ENCODE measurements at regions not wholly inside any gene's neighbourhood (a gene's known extent, or its start where the extent isn't known, plus 50 kb on each side); places are given as distances from the start of the nearest gene placed in this dataset.
"Not testable (repeated sequence)": the region's sequence is repeated elsewhere in the genome, so short reads cannot be mapped to it uniquely, and the experiment has no call there.

DNA sequence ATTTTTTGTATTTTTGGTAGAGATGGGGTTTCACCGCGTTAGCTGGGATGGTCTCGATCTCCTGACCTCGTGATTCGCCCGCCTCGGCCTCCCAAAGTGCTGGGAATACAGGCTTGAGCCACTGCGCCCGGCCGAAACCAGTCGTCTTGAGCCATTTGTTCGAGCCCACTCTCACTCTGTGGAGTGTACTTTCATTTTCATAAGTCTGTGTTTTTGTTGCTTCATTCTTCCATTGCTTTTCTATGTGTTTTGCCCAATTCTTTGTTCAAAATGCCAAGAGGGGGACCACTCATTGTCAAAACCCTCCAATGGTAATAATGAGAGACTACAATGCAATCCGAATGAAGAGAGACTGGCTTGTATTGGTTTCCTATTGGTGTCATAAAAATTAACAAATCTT lies 1545.5 kb upstream of the DDX18 start:
- Mint-ChIP-seq H3K27ac (no peak overlapping the region), H3K27me3 (no peaks in the 10 kb centered on the region), H3K36me3 (ENCODE audit: insufficient read depth) (no peaks in the 10 kb centered on the region), H3K4me3 (no peak overlapping the region), H3K9me3 (peaks cover 0 to 8% of the 10 kb centered on the region in 2 donors), H3K4me1 (ENCODE audit: low read depth in 2 of 2) (no peaks in the 10 kb centered on the region)
- ATAC-seq (replicated peaks) (no peak), DNase-seq (no peak)

DNA sequence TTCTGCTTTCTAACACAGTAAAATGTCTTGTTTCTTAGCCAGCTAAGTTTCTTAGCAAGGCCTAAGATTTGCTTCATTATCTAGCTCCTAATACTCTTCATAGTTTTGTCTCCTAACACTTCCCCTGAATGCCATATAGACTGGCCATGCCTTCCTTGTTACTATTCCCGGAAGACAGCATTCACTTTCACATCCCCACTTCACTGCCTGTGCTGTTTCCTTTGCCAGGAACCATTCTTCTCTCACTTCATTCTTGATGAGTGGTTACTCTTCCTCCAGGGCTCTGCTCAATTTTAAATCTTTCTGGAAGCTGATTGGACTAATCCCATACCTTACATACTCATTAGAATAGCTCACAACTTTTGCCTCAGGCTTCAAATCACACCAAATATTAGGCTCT lies 1510.2 kb upstream of the DDX18 start:
- H3K27ac Mint-ChIP-seq: no peak overlapping the region
- no peak for ATAC-seq (replicated peaks)
- peaks cover 0 to 7% of the 10 kb centered on the region in 2 donors for H3K9me3 Mint-ChIP-seq
- no peaks in the 10 kb centered on the region for H3K4me1 Mint-ChIP-seq (ENCODE audit: low read depth in 2 of 2)
- H3K36me3 Mint-ChIP-seq (ENCODE audit: insufficient read depth): peaks cover 5% of the 10 kb centered on the region
- no peaks in the 10 kb centered on the region for H3K27me3 Mint-ChIP-seq
- H3K4me3 Mint-ChIP-seq: no peak overlapping the region
- DNase-seq: no peak

GRCh38 chr2:116317111-116317510 lies 1497.4 kb upstream of the DDX18 start:
- ATAC-seq (replicated peaks) (no peak), DNase-seq (no peak)
- Mint-ChIP-seq H3K27ac (no peak overlapping the region), H3K4me1 (ENCODE audit: low read depth in 2 of 2) (no peaks in the 10 kb centered on the region), H3K9me3 (peaks cover 10 to 18% of the 10 kb centered on the region in 2 donors), H3K36me3 (ENCODE audit: insufficient read depth) (no peaks in the 10 kb centered on the region), H3K27me3 (no peaks in the 10 kb centered on the region), H3K4me3 (no peak overlapping the region)

GRCh38 chr2:116318551-116318950 lies 1495.9 kb upstream of the DDX18 start:
- H3K36me3 Mint-ChIP-seq (ENCODE audit: insufficient read depth); H3K27me3 Mint-ChIP-seq; H3K4me1 Mint-ChIP-seq (ENCODE audit: low read depth in 2 of 2); H3K4me3 Mint-ChIP-seq; H3K27ac Mint-ChIP-seq; ATAC-seq (replicated peaks); DNase-seq: not testable (repeated sequence)
- H3K9me3 Mint-ChIP-seq: peaks cover 10 to 17% of the 10 kb centered on the region in 2 donors

GRCh38 chr2:116319001-116319400 lies 1495.5 kb upstream of the DDX18 start:
- H3K9me3 Mint-ChIP-seq: peaks cover 8 to 15% of the 10 kb centered on the region in 2 donors
- ATAC-seq (replicated peaks): no peak
- no peak overlapping the region for H3K4me3 Mint-ChIP-seq
- no peak for DNase-seq
- H3K36me3 Mint-ChIP-seq (ENCODE audit: insufficient read depth): no peaks in the 10 kb centered on the region
- no peaks in the 10 kb centered on the region for H3K4me1 Mint-ChIP-seq (ENCODE audit: low read depth in 2 of 2)
- H3K27ac Mint-ChIP-seq: no peak overlapping the region
- H3K27me3 Mint-ChIP-seq: no peaks in the 10 kb centered on the region

DNA sequence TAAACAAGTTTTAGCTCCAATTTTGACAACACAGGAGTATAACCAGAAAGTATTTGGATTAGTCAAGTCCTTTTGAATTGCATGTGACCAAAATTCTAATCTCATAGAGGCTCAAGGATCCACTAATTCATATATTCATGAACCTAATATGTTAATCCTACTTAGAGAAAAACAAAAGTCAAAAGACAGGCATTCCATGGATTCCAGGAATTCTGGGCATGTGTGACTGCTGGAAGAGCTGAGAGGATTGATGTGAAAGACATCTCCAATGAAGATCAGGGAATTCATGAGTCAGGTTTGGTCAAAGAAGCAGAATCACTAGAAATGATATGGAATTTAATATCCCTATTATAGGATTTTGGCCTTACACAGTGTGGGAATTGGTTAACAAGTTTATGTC lies 1494.6 kb upstream of the DDX18 start:
- H3K4me1 Mint-ChIP-seq (ENCODE audit: low read depth in 2 of 2): no peaks in the 10 kb centered on the region
- no peaks in the 10 kb centered on the region for H3K27me3 Mint-ChIP-seq
- no peak overlapping the region for H3K27ac Mint-ChIP-seq
- H3K36me3 Mint-ChIP-seq (ENCODE audit: insufficient read depth): no peaks in the 10 kb centered on the region
- DNase-seq (no peak), ATAC-seq (replicated peaks) (no peak)
- H3K4me3 Mint-ChIP-seq: no peak overlapping the region
- peaks cover 8 to 16% of the 10 kb centered on the region in 2 donors for H3K9me3 Mint-ChIP-seq

DNA sequence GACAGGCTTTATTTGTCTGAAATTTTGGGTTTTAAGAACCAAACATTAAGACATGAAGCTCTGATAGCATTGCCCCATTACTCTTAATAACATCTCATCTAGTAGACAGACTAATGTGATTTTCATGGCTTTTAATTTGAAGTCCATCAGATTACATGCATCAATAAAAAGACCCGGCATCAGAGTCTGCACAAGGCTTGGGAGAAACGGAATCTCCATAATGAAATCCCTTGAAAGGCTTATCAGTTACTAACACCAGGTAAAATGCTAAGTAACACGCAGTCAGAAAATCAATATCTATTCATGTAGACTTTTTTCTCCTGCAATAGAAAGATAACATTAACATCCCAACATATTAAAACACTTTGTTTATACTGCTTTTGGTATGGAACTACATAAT lies 1485.2 kb upstream of the DDX18 start:
- DNase-seq: no peak
- no peak overlapping the region for H3K4me3 Mint-ChIP-seq
- no peaks in the 10 kb centered on the region for H3K4me1 Mint-ChIP-seq (ENCODE audit: low read depth in 2 of 2)
- H3K9me3 Mint-ChIP-seq: peaks cover 8 to 20% of the 10 kb centered on the region in 2 donors
- ATAC-seq (replicated peaks): no peak
- no peaks in the 10 kb centered on the region for H3K36me3 Mint-ChIP-seq (ENCODE audit: insufficient read depth)
- no peak overlapping the region for H3K27ac Mint-ChIP-seq
- H3K27me3 Mint-ChIP-seq: no peaks in the 10 kb centered on the region

- Mint-ChIP-seq H3K27ac (no peak overlapping the region), H3K9me3 (peaks cover 7 to 17% of the 10 kb centered on the region in 2 donors), H3K4me1 (ENCODE audit: low read depth in 2 of 2) (no peaks in the 10 kb centered on the region), H3K36me3 (ENCODE audit: insufficient read depth) (no peaks in the 10 kb centered on the region), H3K4me3 (no peak overlapping the region), H3K27me3 (no peaks in the 10 kb centered on the region)
- DNase-seq (no peak), ATAC-seq (replicated peaks) (no peak)
Measured at GRCh38 chr2:116340690-116341089, 1473.8 kb upstream of the DDX18 start.

DNA sequence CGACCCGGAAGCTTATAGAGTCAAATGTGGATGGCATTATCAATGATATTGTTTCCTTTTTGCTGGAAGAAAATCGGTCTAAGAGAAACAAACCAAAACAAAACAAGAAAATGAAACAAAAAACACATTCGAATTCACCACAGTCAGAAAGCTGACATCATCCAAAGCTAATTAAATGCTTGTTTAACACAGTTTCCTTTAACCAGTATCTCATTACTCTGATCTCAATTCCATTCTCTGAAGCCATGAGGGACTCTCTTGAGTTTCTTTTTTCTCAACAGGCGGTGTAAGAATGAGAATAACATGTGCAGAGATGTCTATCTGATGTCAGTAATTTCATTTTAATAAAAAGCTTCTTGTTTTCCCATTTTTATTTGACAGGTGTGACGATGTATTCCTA lies 1448.3 kb upstream of the DDX18 start:
- DNase-seq (no peak), ATAC-seq (replicated peaks) (no peak)
- Mint-ChIP-seq H3K27me3 (no peaks in the 10 kb centered on the region), H3K27ac (no peak overlapping the region), H3K36me3 (ENCODE audit: insufficient read depth) (no peaks in the 10 kb centered on the region), H3K9me3 (peaks cover 6 to 17% of the 10 kb centered on the region in 2 donors), H3K4me3 (no peak overlapping the region), H3K4me1 (ENCODE audit: low read depth in 2 of 2) (no peaks in the 10 kb centered on the region)

GRCh38 chr2:116378786-116379185 lies 1435.7 kb upstream of the DDX18 start:
- ATAC-seq (replicated peaks): no peak
- H3K36me3 Mint-ChIP-seq (ENCODE audit: insufficient read depth): no peaks in the 10 kb centered on the region
- peaks cover 6 to 15% of the 10 kb centered on the region in 2 donors for H3K9me3 Mint-ChIP-seq
- H3K4me1 Mint-ChIP-seq (ENCODE audit: low read depth in 2 of 2): no peaks in the 10 kb centered on the region
- H3K4me3 Mint-ChIP-seq: no peak overlapping the region
- H3K27me3 Mint-ChIP-seq: no peaks in the 10 kb centered on the region
- H3K27ac Mint-ChIP-seq: no peak overlapping the region
- DNase-seq: no peak

GRCh38 chr2:116411211-116411610 lies 1403.3 kb upstream of the DDX18 start:
- no peak for DNase-seq
- no peak overlapping the region for H3K27ac Mint-ChIP-seq
- no peak for ATAC-seq (replicated peaks)
- H3K4me3 Mint-ChIP-seq: no peak overlapping the region
- no peaks in the 10 kb centered on the region for H3K27me3 Mint-ChIP-seq
- no peaks in the 10 kb centered on the region for H3K36me3 Mint-ChIP-seq (ENCODE audit: insufficient read depth)
- peaks cover 20 to 56% of the 10 kb centered on the region in 2 donors for H3K9me3 Mint-ChIP-seq
- no peaks in the 10 kb centered on the region for H3K4me1 Mint-ChIP-seq (ENCODE audit: low read depth in 2 of 2)

GRCh38 chr2:116413659-116414058 lies 1400.8 kb upstream of the DDX18 start:
- Mint-ChIP-seq H3K36me3 (ENCODE audit: insufficient read depth) (no peaks in the 10 kb centered on the region), H3K27ac (no peak overlapping the region), H3K4me3 (no peak overlapping the region), H3K27me3 (no peaks in the 10 kb centered on the region), H3K9me3 (peaks cover 12 to 48% of the 10 kb centered on the region in 2 donors), H3K4me1 (ENCODE audit: low read depth in 2 of 2) (no peaks in the 10 kb centered on the region)
- ATAC-seq (replicated peaks) (no peak), DNase-seq (no peak)

GRCh38 chr2:116416731-116417377 lies 1397.6 kb upstream of the DDX18 start:
- H3K27ac Mint-ChIP-seq: no peak overlapping the region
- ATAC-seq (replicated peaks) (no peak), DNase-seq (no peak)
- H3K4me3 Mint-ChIP-seq: no peak overlapping the region
- H3K27me3 Mint-ChIP-seq: no peaks in the 10 kb centered on the region
- H3K9me3 Mint-ChIP-seq: peaks cover 18 to 48% of the 10 kb centered on the region in 2 donors
- H3K36me3 Mint-ChIP-seq (ENCODE audit: insufficient read depth): no peaks in the 10 kb centered on the region
- H3K4me1 Mint-ChIP-seq (ENCODE audit: low read depth in 2 of 2): no peaks in the 10 kb centered on the region

DNA sequence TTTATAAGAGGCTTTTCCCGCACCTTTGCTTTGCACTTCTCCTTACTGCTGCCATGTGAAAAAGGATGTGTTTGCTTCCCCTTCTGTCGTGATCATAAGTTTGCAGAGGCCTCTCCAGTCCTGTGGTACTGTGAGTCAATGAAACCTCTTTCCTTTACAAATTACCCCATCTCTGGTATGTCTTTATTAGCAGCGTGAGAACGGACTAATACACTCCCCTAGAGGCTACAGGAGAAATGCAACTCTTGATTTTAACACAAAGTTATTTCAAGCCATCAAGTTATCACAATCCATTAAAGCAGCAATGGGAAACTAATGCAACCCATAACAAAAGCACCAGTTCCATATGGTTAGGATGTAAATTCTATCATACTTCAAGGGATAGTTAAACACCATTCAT lies 1378.8 kb upstream of the DDX18 start:
- H3K9me3 Mint-ChIP-seq: peaks cover 11 to 24% of the 10 kb centered on the region in 2 donors
- no peaks in the 10 kb centered on the region for H3K27me3 Mint-ChIP-seq
- no peak for ATAC-seq (replicated peaks)
- no peaks in the 10 kb centered on the region for H3K36me3 Mint-ChIP-seq (ENCODE audit: insufficient read depth)
- DNase-seq: no peak
- no peak overlapping the region for H3K27ac Mint-ChIP-seq
- no peaks in the 10 kb centered on the region for H3K4me1 Mint-ChIP-seq (ENCODE audit: low read depth in 2 of 2)
- H3K4me3 Mint-ChIP-seq: no peak overlapping the region

All from effector memory CD8-positive, alpha-beta T cell (primary cell).